GM10248 (cell line): ENCODE measurements at regions not wholly inside any gene's neighbourhood (a gene's known extent, or its start where the extent isn't known, plus 50 kb on each side); places are given as distances from the start of the nearest gene placed in this dataset.

Source experiments
- CTCF ChIA-PET: fragments of 300-600 bp; sonication (Branson Sonifier 250); formaldehyde crosslinking; extraction: SDS; loops from one replicate; lab custom pipeline; 2021; ENCODE audit warnings: antibody characterized with exemption; lab: Yijun Ruan, JAX
- POLR2A ChIA-PET: fragments of 350-650 bp; sonication (Branson Sonifier 250); formaldehyde crosslinking; extraction: SDS; loops from one replicate; lab custom pipeline; 2020; ENCODE audit warnings: antibody characterized with exemption; lab: Yijun Ruan, JAX
- DNase-seq: peaks from one replicate; pipeline ENCODE4 v3.0.0; 2012; ENCODE audit errors: extremely low spot score
- TF ChIP-seq, protein P1 (sequence below): IDR thresholded peaks from 2 replicates; pipeline ENCODE4 v1.5.1; 2012; ENCODE audit warnings: mild to moderate bottlenecking, low read depth; ENCODE audit errors: extremely low read depth, missing control alignments, control extremely low read depth

DNA sequence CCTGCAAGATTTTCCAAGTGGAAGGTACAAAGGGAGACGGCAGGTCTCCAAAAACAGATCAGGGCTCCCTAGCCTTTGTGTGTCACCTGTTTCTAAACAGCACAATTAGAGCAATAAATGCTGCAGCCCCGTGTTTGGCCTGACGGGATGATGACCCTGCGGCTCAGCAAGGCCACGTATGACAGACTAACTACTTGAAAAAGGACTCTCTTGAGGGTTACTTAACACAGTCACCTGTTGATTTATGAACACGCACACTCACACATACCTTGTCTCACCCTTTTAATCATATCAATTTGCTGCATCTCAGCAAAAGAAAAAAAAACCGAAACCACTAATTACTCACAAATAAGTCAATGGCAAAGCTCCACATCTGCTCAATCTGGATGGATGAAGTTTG is 199.6 kb upstream of the GAS1 start:
- CTCF ChIA-PET: interaction anchor here (1.0 to 1.2 kb wide), 2 partner anchors 31 to 41 kb away, joined by 3 to 4 read pairs; no protein-coding TSS in a partner anchor
- POLR2A ChIA-PET: no interaction called here
- TF ChIP-seq, protein P1, sequence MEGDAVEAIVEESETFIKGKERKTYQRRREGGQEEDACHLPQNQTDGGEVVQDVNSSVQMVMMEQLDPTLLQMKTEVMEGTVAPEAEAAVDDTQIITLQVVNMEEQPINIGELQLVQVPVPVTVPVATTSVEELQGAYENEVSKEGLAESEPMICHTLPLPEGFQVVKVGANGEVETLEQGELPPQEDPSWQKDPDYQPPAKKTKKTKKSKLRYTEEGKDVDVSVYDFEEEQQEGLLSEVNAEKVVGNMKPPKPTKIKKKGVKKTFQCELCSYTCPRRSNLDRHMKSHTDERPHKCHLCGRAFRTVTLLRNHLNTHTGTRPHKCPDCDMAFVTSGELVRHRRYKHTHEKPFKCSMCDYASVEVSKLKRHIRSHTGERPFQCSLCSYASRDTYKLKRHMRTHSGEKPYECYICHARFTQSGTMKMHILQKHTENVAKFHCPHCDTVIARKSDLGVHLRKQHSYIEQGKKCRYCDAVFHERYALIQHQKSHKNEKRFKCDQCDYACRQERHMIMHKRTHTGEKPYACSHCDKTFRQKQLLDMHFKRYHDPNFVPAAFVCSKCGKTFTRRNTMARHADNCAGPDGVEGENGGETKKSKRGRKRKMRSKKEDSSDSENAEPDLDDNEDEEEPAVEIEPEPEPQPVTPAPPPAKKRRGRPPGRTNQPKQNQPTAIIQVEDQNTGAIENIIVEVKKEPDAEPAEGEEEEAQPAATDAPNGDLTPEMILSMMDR: no peak
- DNase-seq: no peak

DNA sequence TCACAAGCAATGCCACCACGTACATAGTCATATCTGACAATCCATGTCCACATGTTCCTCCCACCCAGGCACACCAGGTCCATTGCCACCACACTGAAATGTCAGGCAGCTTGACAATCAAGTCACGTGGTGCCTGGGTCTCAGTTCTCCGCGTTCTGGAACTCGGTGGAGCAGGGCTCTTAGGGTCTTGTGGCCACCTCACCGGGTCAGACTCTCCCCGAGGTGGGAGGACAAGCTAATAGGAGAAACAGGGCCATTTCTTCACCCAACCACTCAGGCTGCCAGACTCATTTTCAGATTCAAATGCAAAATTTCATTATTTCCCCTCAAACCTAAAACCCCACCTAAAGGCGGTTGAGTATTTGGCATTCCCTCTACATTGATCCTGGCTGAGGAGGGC is 200.5 kb upstream of the GAS1 start:
- TF ChIP-seq, protein P1: no peak
- CTCF ChIA-PET: no interaction called here
- no peak for DNase-seq
- POLR2A ChIA-PET: no interaction called here

DNA sequence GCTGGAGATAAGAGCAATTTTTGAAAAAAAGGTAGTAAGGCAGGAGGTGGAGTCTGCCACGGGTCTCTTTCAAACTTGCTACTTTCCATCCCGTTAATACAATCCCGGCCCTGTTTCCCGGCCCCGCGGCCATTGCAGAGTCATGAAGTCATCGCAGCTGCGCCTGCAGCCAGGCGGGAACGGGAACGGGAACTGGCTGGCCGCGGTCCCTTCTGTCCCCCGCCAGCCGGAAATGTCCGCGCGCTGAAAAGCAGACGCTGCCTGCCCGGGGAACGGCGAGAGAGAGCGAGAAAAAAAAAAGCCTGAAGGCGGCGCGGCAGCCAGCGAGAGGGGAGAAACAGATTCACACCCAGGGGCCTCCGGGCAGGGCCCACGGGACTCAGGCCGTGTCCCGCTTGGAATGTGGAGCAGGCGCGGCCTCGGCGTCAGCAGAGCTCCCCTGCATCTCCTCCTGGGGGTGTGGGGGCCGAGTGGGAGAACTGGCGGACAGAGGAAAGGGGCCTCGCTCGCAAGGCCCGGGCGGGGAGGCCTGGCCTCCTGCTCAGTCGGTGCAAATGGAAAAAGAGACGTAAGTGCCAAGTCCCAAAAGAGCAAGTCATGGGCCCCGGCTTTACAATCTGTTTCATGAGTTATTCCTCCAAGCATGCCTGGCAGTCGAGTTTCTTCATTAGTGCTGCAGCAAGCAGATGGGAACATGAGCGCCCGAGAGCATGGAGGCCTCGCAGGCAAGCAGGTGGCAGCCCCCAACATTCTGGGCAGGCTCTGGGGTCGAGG is 201.2 kb upstream of the GAS1 start:
- ChIA-PET POLR2A (no interaction called here), CTCF (no interaction called here)
- TF ChIP-seq, protein P1: no peak
- DNase-seq: no peak

DNA sequence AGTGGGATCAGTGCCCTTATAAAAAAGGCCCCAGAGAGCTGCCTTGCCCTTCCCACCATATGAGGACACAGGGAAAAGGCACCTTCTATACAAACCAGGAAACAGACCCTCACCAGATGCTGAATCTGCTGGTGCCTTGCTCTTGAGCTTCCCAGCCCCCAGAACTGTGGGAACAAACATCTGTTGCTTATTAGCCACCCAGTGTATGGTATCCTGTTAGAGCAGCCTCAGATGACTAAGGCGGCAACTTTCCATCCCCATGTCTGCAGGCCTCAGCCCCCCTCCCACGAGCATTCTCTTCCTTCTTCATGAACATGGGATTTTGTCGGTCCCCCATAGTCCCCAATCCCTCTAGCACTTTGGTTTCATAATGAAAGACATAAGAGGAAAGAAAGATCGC is 202.5 kb upstream of the GAS1 start:
- POLR2A ChIA-PET: no interaction called here
- TF ChIP-seq, protein P1: no peak
- CTCF ChIA-PET: no interaction called here
- no peak for DNase-seq

DNA sequence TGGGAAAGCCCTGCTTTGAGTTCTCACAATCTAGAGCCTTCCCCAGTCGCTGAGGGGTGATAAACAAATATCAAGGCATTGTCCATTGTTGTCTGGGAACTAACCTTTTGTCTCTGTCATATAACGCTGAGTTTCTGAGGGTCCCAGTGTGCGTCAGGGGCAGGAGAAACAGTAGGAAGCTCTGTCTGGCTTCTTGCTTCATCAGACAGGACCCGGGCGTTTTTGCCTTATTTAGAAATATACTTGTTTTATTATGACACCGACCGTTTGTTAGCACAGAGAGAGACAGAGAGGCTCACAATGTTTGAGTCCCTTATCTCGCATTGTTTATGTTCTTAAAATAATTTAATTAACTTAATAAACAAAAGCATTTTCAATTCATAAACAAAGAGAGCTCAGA is 204.9 kb upstream of the GAS1 start:
- no peak for DNase-seq
- TF ChIP-seq, protein P1: no peak
- POLR2A ChIA-PET: no interaction called here
- CTCF ChIA-PET: no interaction called here

DNA sequence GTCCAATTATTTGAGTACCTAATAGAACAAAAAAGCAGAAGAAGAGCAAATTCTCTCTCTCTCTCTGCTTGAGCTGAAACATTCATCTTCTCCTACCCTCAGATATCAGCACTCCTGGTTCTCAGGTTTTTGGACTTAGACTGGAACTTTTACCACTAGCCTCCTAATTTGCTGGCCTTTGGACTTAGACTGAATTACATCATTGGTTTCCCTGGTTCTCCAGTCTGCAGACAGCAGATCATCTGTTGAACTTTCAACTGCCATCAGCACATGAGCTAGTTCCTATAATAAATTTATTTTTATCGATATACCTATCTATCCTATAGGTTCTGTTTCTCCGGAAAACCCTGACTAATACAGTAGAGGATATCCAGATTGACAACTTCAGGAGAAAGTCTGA is 208.9 kb upstream of the GAS1 start:
- TF ChIP-seq, protein P1: no peak
- DNase-seq: no peak
- CTCF ChIA-PET: no interaction called here
- POLR2A ChIA-PET: no interaction called here
